H9 (cell line): ENCODE measurements at regions not wholly inside any gene's neighbourhood (a gene's known extent, or its start where the extent isn't known, plus 50 kb on each side); places are given as distances from the start of the nearest gene placed in this dataset.

ENCODE experiments used
- DNase-seq: peaks from one replicate; pipeline ENCODE4 v3.0.0-alpha.2; 2017
- H2AFZ ChIP-seq: one replicate; pipeline ENCODE4 v1.6.1; 2013; ENCODE audit warnings: mild to moderate bottlenecking, low read length, control low read depth, moderate library complexity
- H2AK5ac ChIP-seq: 2 replicates; pipeline ENCODE4 v1.6.1; 2013; ENCODE audit warnings: low read length, control low read depth, mixed read lengths; ENCODE audit not compliant: insufficient read length
- H2BK120ac ChIP-seq: one replicate; pipeline ENCODE4 v1.6.1; 2013; ENCODE audit warnings: low read depth, mild to moderate bottlenecking, low read length, control low read depth, inconsistent platforms; ENCODE audit not compliant: poor library complexity, severe bottlenecking
- H2BK12ac ChIP-seq: 2 replicates; pipeline ENCODE4 v1.6.1; 2013; ENCODE audit warnings: low read length, control low read depth, mixed read lengths, low read depth; ENCODE audit not compliant: insufficient read length
- H2BK15ac ChIP-seq: 2 replicates; pipeline ENCODE4 v1.6.1; 2013; ENCODE audit warnings: low read depth, low read length, control low read depth
- H2BK20ac ChIP-seq: one replicate; pipeline ENCODE4 v1.6.1; 2013; ENCODE audit warnings: low read depth, mild to moderate bottlenecking, low read length, control low read depth, inconsistent platforms; ENCODE audit not compliant: poor library complexity, severe bottlenecking
- H2BK5ac ChIP-seq: 2 replicates; pipeline ENCODE4 v1.6.1; 2013; ENCODE audit warnings: low read length, control low read depth, mixed read lengths; ENCODE audit not compliant: insufficient read length
- H3K14ac ChIP-seq: 2 replicates; pipeline ENCODE4 v1.6.1; 2013; ENCODE audit warnings: low read length, control low read depth; ENCODE audit not compliant: insufficient read depth
- H3K18ac ChIP-seq: 2 replicates; pipeline ENCODE4 v1.6.1; 2013; ENCODE audit warnings: low read depth, mild to moderate bottlenecking, mixed read lengths, low read length, control low read depth; ENCODE audit not compliant: insufficient read length
- H3K23ac ChIP-seq: 2 replicates; pipeline ENCODE4 v1.6.1; 2013; ENCODE audit warnings: low read length, control low read depth, mixed read lengths, low read depth; ENCODE audit not compliant: insufficient read length
- H3K23me2 ChIP-seq: 2 replicates; pipeline ENCODE4 v1.6.1; 2013; ENCODE audit warnings: low read depth, mild to moderate bottlenecking, mixed read lengths, low read length, control low read depth; ENCODE audit not compliant: insufficient read length, poor library complexity, severe bottlenecking
- H3K27ac ChIP-seq: 2 replicates; pipeline ENCODE4 v1.5.1; 2013; ENCODE audit warnings: low read length, control low read depth, mixed read lengths, low read depth; ENCODE audit not compliant: insufficient read length
- H3K27me3 ChIP-seq: 2 replicates; pipeline ENCODE4 v1.6.1; 2013; ENCODE audit warnings: low read length, control low read depth, inconsistent platforms; ENCODE audit not compliant: insufficient read depth
- H3K4ac ChIP-seq: 2 replicates; pipeline ENCODE4 v1.6.1; 2013; ENCODE audit warnings: low read depth, mild to moderate bottlenecking, control low read depth, inconsistent platforms, low read length, moderate library complexity
- H3K4me1 ChIP-seq: 2 replicates; pipeline ENCODE4 v1.6.1; 2013; ENCODE audit warnings: low read length, control low read depth, inconsistent platforms; ENCODE audit not compliant: insufficient read depth
- H3K4me2 ChIP-seq: 2 replicates; pipeline ENCODE4 v1.6.1; 2013; ENCODE audit warnings: low read length, control low read depth, mixed read lengths; ENCODE audit not compliant: insufficient read length, insufficient read depth
- H3K56ac ChIP-seq: 2 replicates; pipeline ENCODE4 v1.6.1; 2013; ENCODE audit warnings: low read depth, mild to moderate bottlenecking, mixed read lengths, low read length, control low read depth; ENCODE audit not compliant: insufficient read length
- H3K79me1 ChIP-seq: 2 replicates; pipeline ENCODE4 v1.6.1; 2013; ENCODE audit warnings: low read depth, mild to moderate bottlenecking, moderate library complexity, low read length, control low read depth, inconsistent platforms; ENCODE audit not compliant: insufficient read depth, poor library complexity, severe bottlenecking
- H3K79me2 ChIP-seq: 2 replicates; pipeline ENCODE4 v1.6.1; 2013; ENCODE audit warnings: low read length, control low read depth, inconsistent platforms; ENCODE audit not compliant: insufficient read depth
- H3K9ac ChIP-seq: 2 replicates; pipeline ENCODE4 v1.6.1; 2013; ENCODE audit warnings: low read length, control low read depth, mixed read lengths; ENCODE audit not compliant: insufficient read length; ENCODE audit errors: extremely low read depth
- H3K9me3 ChIP-seq: one replicate; pipeline ENCODE4 v1.6.1; 2013; ENCODE audit warnings: low read depth, low read length, inconsistent platforms; ENCODE audit not compliant: control insufficient read depth
- H3T11ph ChIP-seq: one replicate; pipeline ENCODE4 v1.6.1; 2013; ENCODE audit warnings: mild to moderate bottlenecking, low read length, control low read depth, inconsistent platforms
- H4K20me1 ChIP-seq: one replicate; pipeline ENCODE4 v1.6.1; 2013; ENCODE audit not compliant: control insufficient read depth, insufficient read length, insufficient read depth
- H4K5ac ChIP-seq: 2 replicates; pipeline ENCODE4 v1.6.1; 2013; ENCODE audit warnings: low read depth, mild to moderate bottlenecking, mixed read lengths, low read length, control low read depth; ENCODE audit not compliant: insufficient read length
- H4K8ac ChIP-seq: replicated peaks from 2 replicates; pipeline ENCODE4 v1.6.1; 2013; ENCODE audit warnings: low read length, control low read depth, mixed read lengths, low read depth; ENCODE audit not compliant: insufficient read length
- H4K91ac ChIP-seq: 2 replicates; pipeline ENCODE4 v1.6.1; 2013; ENCODE audit warnings: low read depth, mild to moderate bottlenecking, moderate library complexity, mixed read lengths, low read length, control low read depth; ENCODE audit not compliant: insufficient read length
- H3K27ac Mint-ChIP-seq, 3 experiments: 2 replicates in 2 of 3; 3 replicates in 1 of 3; pipeline ENCODE4 v1.8.0; 2020 to 2021; ENCODE audit warnings: mixed read lengths in 3 of 3, mild to moderate bottlenecking in 1 of 3, moderate library complexity in 1 of 3
- H3K27me3 Mint-ChIP-seq: 2 replicates; pipeline ENCODE4 v1.8.0; 2021; ENCODE audit warnings: low read depth, mild to moderate bottlenecking, moderate library complexity, mixed read lengths
- H3K36me3 Mint-ChIP-seq, 3 experiments: 2 replicates in 2 of 3; 3 replicates in 1 of 3; pipeline ENCODE4 v1.8.0; 2020 to 2021; ENCODE audit warnings: low read depth in 3 of 3, mixed read lengths in 3 of 3; ENCODE audit not compliant: insufficient read depth in 1 of 3
- H3K4me1 Mint-ChIP-seq, 2 experiments: 2 replicates each; pipeline ENCODE4 v1.8.0; 2020; ENCODE audit warnings: mixed read lengths in 2 of 2
- H3K4me3 Mint-ChIP-seq, 2 experiments: 2 replicates in 1 of 2; 3 replicates in 1 of 2; pipeline ENCODE4 v1.8.0; 2020 to 2021; ENCODE audit warnings: mild to moderate bottlenecking in 2 of 2, mixed read lengths in 2 of 2, moderate library complexity in 1 of 2
- H3K9me3 Mint-ChIP-seq, 2 experiments: 2 replicates in 1 of 2; 3 replicates in 1 of 2; pipeline ENCODE4 v1.8.0; 2020; ENCODE audit warnings: mild to moderate bottlenecking in 2 of 2, mixed read lengths in 2 of 2, moderate library complexity in 1 of 2
- WGBS: extraction: QIAGEN DNeasy Blood & Tissue Kit; methylation state at CpG from one replicate; pipeline ENCODE4 v1.1.7; 2013; ENCODE audit warnings: missing lambda C conversion rate, low lambda C conversion rate, mixed read lengths; ENCODE audit not compliant: insufficient read length; ENCODE audit errors: extremely low coverage; 5-methylcytosine and 5-hydroxymethylcytosine counted together
- TF ChIP-seq, protein P1 (sequence below): fragments of 200-600 bp; sonication (generic); conservative IDR thresholded peaks from 3 replicates; pipeline ENCODE4 v1.8.0; 2021; ENCODE audit warnings: antibody characterized with exemption, mild to moderate bottlenecking

DNA sequence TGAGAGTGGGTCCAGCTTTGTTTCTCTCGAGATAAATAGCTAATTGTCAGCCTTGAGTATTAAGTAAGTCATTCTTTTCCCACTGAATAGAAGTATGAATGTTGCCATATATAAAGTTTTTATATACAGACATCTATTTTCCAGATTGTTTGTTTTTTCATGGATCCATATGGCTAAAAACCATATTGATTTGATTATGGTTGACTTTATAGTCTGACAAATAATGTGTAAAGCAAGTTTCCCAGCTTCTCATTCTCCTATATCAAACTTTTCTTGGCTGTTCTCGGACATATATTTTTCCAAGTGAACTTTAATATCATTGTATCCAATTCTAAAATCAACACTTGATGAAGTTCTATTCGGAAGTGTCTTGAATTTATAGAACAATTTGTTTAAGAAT lies 352.4 kb upstream of the MEOX2 start:
- no peak overlapping the region for H2BK5ac ChIP-seq
- no peak overlapping the region for H3K14ac ChIP-seq
- no peaks in the 10 kb centered on the region for H3K4me1 ChIP-seq
- no peaks in the 10 kb centered on the region for H3K27me3 ChIP-seq
- TF ChIP-seq, protein P1, sequence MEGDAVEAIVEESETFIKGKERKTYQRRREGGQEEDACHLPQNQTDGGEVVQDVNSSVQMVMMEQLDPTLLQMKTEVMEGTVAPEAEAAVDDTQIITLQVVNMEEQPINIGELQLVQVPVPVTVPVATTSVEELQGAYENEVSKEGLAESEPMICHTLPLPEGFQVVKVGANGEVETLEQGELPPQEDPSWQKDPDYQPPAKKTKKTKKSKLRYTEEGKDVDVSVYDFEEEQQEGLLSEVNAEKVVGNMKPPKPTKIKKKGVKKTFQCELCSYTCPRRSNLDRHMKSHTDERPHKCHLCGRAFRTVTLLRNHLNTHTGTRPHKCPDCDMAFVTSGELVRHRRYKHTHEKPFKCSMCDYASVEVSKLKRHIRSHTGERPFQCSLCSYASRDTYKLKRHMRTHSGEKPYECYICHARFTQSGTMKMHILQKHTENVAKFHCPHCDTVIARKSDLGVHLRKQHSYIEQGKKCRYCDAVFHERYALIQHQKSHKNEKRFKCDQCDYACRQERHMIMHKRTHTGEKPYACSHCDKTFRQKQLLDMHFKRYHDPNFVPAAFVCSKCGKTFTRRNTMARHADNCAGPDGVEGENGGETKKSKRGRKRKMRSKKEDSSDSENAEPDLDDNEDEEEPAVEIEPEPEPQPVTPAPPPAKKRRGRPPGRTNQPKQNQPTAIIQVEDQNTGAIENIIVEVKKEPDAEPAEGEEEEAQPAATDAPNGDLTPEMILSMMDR, result no peak
- no peaks in the 10 kb centered on the region for H3K79me1 ChIP-seq
- no peak for DNase-seq
- H4K8ac ChIP-seq, result no peak overlapping the region
- no peaks in the 10 kb centered on the region for H3K23me2 ChIP-seq
- H2BK15ac ChIP-seq, result no peak overlapping the region
- no peak overlapping the region for H3K27ac ChIP-seq
- no peak overlapping the region for H3K4ac ChIP-seq
- Mint-ChIP-seq H3K27ac (no peak overlapping the region), H3K4me3 (no peak overlapping the region), H3K27me3 (no peaks in the 10 kb centered on the region), H3K9me3 (no peaks in the 10 kb centered on the region; a peak in 1 of 5 replicates), H3K36me3 (no peaks in the 10 kb centered on the region), H3K4me1 (peaks cover 0 to 16% of the 10 kb centered on the region in 2 experiments; a peak in 2 of 4 replicates)
- no peak overlapping the region for H3K9ac ChIP-seq
- no peak overlapping the region for H2AFZ ChIP-seq
- no peak overlapping the region for H4K5ac ChIP-seq
- no peak overlapping the region for H2BK20ac ChIP-seq
- H4K20me1 ChIP-seq, result no peaks in the 10 kb centered on the region
- no peak overlapping the region for H2BK120ac ChIP-seq
- H3K9me3 ChIP-seq, result no peaks in the 10 kb centered on the region
- no peak overlapping the region for H2AK5ac ChIP-seq
- H3K56ac ChIP-seq, result no peak overlapping the region
- no peak overlapping the region for H4K91ac ChIP-seq
- no peak overlapping the region for H2BK12ac ChIP-seq
- H3K23ac ChIP-seq, result no peak overlapping the region
- H3K18ac ChIP-seq, result no peak overlapping the region
- H3T11ph ChIP-seq, result no peak overlapping the region
- no peak overlapping the region for H3K4me2 ChIP-seq
- no CpG with 5 or more reads among the region's 3 CpGs for WGBS
- no peaks in the 10 kb centered on the region for H3K79me2 ChIP-seq
